NCI-H526 treated with DMSO at 0.1 percent for 48 hours (cell line): ENCODE measurements at regions not wholly inside any gene's neighbourhood (a gene's known extent, or its start where the extent isn't known, plus 50 kb on each side); places are given as distances from the start of the nearest gene placed in this dataset.

ENCODE experiments used
- DNase-seq: peaks from one replicate; lab custom pipeline; 2025; lab: John Stamatoyannopoulos, UW

GRCh38 chr9:13896922-13897835 is 416.8 kb downstream of the NFIB start:
- DNase-seq, result peak; percentile 61

DNA sequence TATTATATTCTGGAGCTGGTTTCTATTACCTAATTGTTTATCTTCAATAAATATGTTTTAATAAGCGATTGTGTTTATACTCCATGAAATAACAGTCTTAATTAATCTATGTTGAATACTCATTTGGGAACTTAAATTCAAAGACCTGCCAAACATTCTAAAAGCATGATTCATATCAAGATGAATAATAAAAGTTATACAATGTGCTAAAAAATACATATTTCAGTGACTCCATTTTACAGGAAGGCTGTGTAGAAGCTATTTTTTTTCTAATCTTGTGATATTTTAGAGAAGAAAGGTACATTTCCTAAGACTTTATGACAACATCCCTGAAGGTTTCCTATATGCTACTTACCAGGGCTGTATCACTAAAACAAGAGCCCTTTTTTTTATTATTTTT is 417.9 kb downstream of the NFIB start:
- no peak for DNase-seq

GRCh38 chr9:13885258-13885657 is 428.7 kb downstream of the NFIB start:
- no peak for DNase-seq

- no peak for DNase-seq
Measured at GRCh38 chr9:13879981-13880380, 434.0 kb downstream of the NFIB start.

DNA sequence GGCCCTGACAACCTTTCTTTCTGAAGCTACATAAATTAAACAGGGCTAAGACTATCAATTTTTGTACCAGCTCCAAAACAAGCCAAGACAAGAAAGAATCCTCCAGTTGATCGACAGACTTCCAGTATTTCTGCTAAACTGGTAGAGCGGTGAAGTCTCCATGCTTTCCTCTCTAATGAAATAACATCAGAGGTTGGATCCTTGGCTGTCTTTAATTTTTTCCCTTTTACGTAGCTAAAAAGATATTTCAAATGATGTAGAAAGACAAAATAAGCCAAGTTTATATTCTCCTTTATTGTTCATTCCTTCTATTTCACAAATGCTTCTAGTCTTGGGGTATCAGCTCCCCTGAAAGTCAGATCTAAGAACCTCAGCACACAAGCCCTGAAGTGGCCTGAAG is 434.9 kb downstream of the NFIB start:
- DNase-seq, result no peak

- DNase-seq, result no peak
Measured at GRCh38 chr9:13878241-13878711, 435.7 kb downstream of the NFIB start.

DNA sequence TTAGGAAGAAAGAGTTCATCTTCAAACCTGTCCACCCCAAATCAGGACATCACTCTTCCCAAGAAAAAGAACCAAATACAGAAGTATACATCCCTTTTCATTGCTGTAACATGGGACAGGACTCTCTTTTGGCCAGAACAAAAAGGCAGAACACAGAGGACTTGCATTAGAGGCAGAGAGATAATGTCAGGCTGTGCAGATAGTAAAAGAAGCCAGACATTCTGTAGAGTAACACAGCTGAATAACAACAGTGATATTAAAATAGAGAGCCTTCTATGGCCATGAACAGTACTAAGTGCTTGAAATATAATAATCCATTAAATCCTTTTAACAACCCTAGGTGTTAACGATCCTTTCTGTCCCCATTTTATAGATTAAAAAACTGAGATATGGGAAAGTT is 437.2 kb downstream of the NFIB start:
- DNase-seq, result no peak

DNA sequence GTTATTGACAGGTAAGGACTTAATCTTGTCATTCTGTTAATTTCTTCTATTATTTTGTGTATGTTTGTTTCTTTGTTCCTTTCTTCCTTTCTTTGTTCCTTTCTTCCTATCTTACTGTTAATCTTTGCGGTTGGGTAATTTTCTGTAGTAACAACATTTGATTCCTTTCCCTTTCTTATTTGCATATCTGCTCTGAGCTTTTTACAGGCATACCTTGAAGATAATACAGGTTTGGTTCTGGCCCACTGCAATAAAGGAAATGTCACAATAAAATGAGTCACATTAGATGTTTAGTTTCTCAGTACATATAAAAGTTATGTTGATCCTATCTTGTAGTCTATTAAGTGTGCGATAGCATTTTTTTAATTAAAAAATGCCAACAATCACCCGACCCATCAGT is 440.7 kb downstream of the NFIB start:
- peak; percentile 21 for DNase-seq

DNA sequence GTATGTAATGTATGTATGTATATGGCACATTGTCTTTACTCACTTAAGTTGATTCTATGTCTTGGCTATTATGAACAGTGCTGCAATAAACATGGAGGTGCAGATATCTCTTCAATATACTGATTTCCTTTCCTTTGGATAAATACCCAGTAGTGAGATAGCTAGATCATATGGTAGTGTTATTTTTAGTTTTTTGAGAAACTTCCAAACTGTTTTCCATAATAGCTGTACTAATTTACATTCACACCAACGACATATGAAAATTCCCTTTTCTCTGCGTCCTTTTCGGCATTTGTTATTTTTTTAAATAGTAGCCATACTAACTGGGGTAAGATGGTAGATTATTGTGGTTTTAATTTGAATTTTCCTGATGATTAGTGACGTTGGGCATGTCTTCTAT is 445.6 kb downstream of the NFIB start:
- no peak for DNase-seq

DNA sequence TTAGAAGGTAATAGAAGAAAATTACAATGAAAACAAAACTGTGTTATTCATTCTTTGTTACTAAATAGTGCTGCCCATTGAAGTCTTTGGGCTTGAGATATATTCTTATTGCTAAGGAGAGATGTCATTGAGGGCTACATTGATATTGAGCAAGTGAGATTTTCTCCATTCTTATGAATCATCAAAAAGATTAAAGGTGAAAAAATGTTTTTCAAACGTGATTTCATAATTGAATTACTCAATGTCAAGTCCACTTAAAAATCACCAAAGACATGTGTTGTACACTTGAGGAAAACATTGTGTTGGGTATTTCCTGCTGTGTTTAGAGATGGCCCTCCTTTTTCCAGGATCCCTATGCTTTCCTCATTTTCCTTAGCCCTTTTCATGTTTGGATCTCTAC is 448.1 kb downstream of the NFIB start:
- no peak for DNase-seq

GRCh38 chr9:13863112-13863511 is 450.8 kb downstream of the NFIB start:
- no peak for DNase-seq

DNA sequence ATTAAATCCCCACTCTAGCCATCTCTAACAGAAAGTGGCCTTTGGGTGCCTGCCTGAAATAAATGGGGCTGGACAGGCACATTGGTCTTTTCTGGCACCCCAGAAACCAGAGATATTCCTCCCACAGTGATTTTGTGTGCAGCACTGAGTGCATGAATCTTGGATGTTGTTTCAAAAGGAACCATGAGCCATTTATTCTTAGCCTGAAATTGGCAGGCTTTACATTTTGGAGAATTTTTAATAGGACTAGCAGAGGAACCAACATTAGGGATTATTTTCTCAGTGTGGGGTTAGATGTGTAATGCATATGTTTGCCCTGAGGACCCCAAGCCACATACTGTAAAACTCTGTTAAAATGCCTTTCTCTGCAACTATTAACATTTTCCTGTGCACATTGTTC is 451.3 kb downstream of the NFIB start:
- no peak for DNase-seq

DNA sequence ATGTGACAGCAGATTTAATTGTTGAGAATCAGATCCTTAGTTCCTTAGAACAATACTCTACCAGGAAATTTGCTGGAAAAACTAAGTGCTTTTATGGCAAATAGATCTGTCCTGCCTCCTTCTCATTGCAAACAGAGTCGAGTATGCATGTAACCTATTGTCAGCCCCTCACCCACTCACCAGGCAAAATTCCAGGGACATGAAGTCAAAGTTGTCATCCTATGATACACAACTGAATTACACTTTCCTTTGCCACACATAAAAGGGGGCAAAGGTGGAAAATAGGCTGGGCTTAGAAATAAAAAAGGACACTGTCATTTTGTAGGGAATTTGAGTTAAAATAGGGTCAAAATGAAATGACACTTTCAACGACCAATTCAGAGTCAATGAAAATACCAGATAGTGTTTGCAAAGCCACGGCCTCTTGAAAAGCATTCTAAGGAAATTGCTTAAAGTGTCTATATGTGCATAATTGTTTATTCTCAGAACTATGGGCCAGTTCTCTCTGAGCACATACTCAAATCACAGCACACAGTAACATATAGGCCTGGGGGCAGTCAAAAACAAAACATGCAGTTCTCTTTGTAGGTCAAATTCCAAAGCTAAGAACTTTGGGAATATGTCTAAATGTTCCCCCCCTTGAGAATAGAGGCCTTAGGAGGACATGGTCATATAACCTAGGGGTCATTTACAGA is 452.8 kb downstream of the NFIB start:
- DNase-seq, result no peak

GRCh38 chr9:13860019-13860418 is 453.9 kb downstream of the NFIB start:
- no peak for DNase-seq

DNA sequence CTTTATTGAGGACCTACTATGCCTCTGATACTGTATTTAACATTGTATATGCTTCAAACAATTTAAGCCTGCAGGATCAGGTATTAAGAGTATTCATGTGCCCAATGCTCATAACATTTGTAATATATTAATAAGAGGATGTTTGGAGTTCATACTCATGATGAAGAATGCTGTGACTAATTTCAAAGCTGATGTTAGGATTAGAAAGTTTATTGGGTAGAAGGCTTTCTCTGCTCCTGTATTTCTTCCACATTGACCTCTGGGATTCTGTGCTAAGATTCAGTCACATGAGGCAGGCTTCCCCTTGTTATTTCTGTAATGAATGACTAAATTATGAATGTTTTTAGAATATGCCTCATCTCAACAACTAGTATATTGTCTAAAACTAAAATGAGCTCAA is 456.4 kb downstream of the NFIB start:
- DNase-seq, result no peak

- no peak for DNase-seq
Measured at GRCh38 chr9:13847270-13847669, 466.7 kb downstream of the NFIB start.

- peak; percentile 15 for DNase-seq
Measured at GRCh38 chr9:13845460-13845859, 468.5 kb downstream of the NFIB start.

- DNase-seq, result peak; percentile 60
Measured at GRCh38 chr9:13841746-13842462, 472.0 kb downstream of the NFIB start.

- no peak for DNase-seq
Measured at GRCh38 chr9:13832446-13832845, 481.5 kb downstream of the NFIB start.

GRCh38 chr9:13823026-13823425 is 490.9 kb downstream of the NFIB start:
- no peak for DNase-seq

GRCh38 chr9:13817754-13818278 is 496.1 kb downstream of the NFIB start:
- DNase-seq, result no peak

DNA sequence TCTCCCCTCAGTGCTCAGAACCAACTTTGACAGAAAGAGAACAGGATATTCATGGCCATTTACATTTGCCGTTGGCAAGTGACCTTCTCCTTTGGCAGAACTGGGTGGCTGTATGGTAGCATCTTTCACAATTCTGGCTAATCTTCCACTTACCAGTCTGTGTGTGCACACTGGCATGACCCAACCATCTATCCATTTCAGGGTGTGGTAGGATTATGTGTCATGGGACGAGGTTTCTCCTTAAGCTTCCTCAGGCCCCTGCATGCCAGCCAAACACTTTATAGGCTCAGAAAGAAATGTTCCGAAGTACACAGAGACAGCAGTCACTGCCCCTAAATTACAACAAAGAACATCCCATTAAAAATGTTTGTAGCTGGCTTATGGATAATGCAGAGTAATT is 497.1 kb downstream of the NFIB start:
- DNase-seq, result no peak
